H1 (cell line): ENCODE measurements at regions not wholly inside any gene's neighbourhood (a gene's known extent, or its start where the extent isn't known, plus 50 kb on each side); places are given as distances from the start of the nearest gene placed in this dataset.

ENCODE experiments used
- CTBP2 ChIP-seq: IDR thresholded peaks from 2 replicates; pipeline ENCODE4 v1.7.0; 2011; ENCODE audit warnings: borderline replicate concordance, mild to moderate bottlenecking, moderate library complexity, mixed read lengths, low read length; ENCODE audit not compliant: insufficient read depth, insufficient read length
- NANOG ChIP-seq: IDR thresholded peaks from 2 replicates; pipeline ENCODE4 v1.6.1; 2011; ENCODE audit warnings: low read length, low read depth, mild to moderate bottlenecking, inconsistent platforms; ENCODE audit not compliant: insufficient read depth, poor library complexity, severe bottlenecking
- POLR2AphosphoS5 ChIP-seq: IDR thresholded peaks from 2 replicates; pipeline ENCODE4 v1.6.1; 2011; ENCODE audit warnings: low read depth, low read length
- TAF7 ChIP-seq: optimal IDR thresholded peaks from 2 replicates; pipeline ENCODE3; 2011; ENCODE audit warnings: low read depth, mild to moderate bottlenecking, inconsistent platforms, low read length, moderate library complexity, borderline replicate concordance
- TF ChIP-seq, protein P1 (sequence below), 3 experiments: IDR thresholded peaks; 1 replicate in 2 of 3; 2 replicates in 1 of 3; pipeline versions ENCODE4 v1.5.1 to v1.6.1; 2011; ENCODE audit warnings: low read length in 3 of 3, mild to moderate bottlenecking in 3 of 3, inconsistent platforms in 2 of 3, low read depth in 1 of 3, moderate library complexity in 1 of 3; ENCODE audit not compliant: insufficient read depth in 1 of 3; ENCODE audit errors: control extremely low read depth in 1 of 3

DNA sequence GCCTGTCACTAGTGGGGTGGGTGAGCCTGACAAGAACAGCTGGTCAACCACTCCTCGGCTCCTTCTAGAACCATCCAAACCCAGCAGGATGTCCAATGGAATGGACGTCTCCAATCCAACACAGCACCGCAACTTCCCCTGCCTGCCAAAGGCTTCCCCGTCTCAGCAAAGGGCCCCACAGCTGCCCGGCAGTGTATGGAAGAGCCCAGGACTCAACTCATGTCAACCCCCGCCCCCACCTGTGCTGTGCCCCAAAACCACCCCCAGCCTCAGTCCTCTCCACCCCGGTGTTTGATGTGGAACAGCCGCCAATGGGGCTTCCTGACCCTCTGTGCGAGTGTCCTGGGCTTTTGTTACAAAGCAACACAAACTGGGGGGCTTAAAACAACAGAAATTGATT is 223.8 kb downstream of the CTTN start (continued):
- TF ChIP-seq NANOG, result no peak
- no peak for TF ChIP-seq TAF7
- TF ChIP-seq, protein P1, sequence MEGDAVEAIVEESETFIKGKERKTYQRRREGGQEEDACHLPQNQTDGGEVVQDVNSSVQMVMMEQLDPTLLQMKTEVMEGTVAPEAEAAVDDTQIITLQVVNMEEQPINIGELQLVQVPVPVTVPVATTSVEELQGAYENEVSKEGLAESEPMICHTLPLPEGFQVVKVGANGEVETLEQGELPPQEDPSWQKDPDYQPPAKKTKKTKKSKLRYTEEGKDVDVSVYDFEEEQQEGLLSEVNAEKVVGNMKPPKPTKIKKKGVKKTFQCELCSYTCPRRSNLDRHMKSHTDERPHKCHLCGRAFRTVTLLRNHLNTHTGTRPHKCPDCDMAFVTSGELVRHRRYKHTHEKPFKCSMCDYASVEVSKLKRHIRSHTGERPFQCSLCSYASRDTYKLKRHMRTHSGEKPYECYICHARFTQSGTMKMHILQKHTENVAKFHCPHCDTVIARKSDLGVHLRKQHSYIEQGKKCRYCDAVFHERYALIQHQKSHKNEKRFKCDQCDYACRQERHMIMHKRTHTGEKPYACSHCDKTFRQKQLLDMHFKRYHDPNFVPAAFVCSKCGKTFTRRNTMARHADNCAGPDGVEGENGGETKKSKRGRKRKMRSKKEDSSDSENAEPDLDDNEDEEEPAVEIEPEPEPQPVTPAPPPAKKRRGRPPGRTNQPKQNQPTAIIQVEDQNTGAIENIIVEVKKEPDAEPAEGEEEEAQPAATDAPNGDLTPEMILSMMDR (IDR thresholded peaks at IDR 0.05; ENCODE audit: control extremely low read depth in 1 of 3, insufficient read depth in 1 of 3, low read depth in 1 of 3, low read length in 3 of 3), result no peak
- no peak for TF ChIP-seq CTBP2
- TF ChIP-seq POLR2AphosphoS5, result no peak
- TF ChIP-seq, all 59 proteins: peak for 0
